Epithelial cell of esophagus (primary cell): ENCODE measurements at regions not wholly inside any gene's neighbourhood (a gene's known extent, or its start where the extent isn't known, plus 50 kb on each side); places are given as distances from the start of the nearest gene placed in this dataset.

ENCODE experiments used
- DNase-seq: peaks from one replicate; pipeline ENCODE4 v3.0.0; 2010; ENCODE audit warnings: low read depth
- H3K4me3 ChIP-seq: 2 replicates; pipeline ENCODE4 v1.5.1; 2011; ENCODE audit warnings: mild to moderate bottlenecking, low read length, control low read depth
- TF ChIP-seq, protein P1 (sequence below): IDR thresholded peaks from 2 replicates; pipeline ENCODE4 v1.5.1; 2011; ENCODE audit warnings: low read depth, mild to moderate bottlenecking, low read length, control low read depth, inconsistent platforms; ENCODE audit not compliant: insufficient read depth; ENCODE audit errors: missing control alignments

DNA sequence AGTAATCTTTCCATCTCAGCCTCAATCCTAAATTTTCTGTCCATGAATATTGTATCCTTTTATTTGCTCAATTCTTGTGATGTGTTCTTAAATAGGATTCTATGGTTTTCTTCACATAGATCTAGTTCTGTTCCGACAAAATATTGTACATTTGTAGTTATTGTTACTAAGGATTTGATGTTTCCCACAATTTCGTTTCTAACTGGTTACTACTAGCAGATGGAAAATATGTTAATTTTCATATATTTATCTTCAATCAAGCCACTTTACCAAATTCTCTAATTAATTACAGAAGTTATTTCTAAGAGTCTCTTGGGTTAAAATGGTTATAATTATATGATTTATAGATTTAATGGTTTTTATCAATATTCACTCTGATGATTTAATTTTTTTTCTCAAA lies 60.3 kb downstream of the SEC61B start:
- TF ChIP-seq, protein P1, sequence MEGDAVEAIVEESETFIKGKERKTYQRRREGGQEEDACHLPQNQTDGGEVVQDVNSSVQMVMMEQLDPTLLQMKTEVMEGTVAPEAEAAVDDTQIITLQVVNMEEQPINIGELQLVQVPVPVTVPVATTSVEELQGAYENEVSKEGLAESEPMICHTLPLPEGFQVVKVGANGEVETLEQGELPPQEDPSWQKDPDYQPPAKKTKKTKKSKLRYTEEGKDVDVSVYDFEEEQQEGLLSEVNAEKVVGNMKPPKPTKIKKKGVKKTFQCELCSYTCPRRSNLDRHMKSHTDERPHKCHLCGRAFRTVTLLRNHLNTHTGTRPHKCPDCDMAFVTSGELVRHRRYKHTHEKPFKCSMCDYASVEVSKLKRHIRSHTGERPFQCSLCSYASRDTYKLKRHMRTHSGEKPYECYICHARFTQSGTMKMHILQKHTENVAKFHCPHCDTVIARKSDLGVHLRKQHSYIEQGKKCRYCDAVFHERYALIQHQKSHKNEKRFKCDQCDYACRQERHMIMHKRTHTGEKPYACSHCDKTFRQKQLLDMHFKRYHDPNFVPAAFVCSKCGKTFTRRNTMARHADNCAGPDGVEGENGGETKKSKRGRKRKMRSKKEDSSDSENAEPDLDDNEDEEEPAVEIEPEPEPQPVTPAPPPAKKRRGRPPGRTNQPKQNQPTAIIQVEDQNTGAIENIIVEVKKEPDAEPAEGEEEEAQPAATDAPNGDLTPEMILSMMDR, result no peak
- no peak for DNase-seq
- no peak overlapping the region for H3K4me3 ChIP-seq

DNA sequence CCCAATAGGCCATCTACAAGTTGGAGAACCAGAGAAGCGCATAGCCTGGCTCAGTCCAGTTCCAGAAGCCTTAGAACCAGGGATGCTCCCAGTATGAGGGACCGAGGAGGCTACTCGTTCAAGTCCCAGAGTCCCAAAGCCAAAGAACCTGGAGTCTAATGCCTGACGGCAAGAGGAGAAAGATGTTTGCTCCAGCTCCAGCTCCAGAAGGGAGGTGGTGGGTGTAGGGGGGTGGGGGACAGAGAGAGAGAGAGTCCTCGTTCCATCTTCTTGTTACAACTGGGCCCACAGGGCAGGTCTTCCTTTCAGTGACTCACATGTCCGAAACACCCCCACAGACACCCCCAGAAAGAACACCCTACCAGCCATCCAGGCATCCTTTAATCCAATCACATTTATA lies 63.9 kb downstream of the SEC61B start:
- DNase-seq, result no peak
- H3K4me3 ChIP-seq, result no peak overlapping the region
- TF ChIP-seq, protein P1, result no peak

DNA sequence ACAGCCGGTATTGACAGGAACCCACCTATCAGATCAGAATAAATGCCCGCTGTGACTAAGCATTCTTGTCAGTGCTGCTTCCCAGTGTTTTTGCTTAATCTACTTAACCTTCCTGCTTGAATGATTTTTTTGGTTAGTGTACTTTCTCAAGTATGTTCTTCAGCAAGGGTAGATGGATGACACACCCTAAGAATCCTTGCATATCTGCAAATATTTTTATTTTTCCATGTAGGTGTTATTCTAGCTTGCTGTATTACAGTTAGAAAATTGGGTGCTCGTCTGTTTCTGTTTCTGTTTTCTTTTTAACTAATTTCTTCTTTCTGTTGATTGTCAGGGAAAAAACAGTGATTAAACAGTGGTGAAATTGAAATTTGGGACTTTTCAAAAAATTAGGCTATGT lies 64.5 kb downstream of the SEC61B start:
- TF ChIP-seq, protein P1, result no peak
- no peak for DNase-seq
- no peak overlapping the region for H3K4me3 ChIP-seq

DNA sequence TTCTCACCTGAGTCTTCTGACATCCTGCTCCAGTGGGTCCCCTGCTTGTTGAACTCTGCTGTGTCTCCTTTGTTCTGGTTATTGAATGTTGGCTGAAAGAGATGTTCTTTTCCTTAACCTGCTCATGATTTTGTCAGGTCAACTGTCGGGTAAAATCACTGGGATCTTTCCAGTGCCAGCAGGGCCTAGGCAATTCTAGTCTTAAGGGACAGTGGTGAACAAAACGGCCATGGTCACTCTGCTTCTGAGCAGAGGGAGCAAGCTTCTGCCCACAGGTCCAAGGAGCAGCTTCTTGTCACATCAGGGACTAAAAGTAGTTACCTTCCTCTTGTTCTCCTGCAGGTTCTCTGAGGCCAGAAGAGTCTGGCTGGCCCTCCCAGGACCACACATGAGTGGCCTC lies 65.6 kb downstream of the SEC61B start:
- TF ChIP-seq, protein P1, result no peak
- no peak for DNase-seq
- H3K4me3 ChIP-seq, result no peak overlapping the region

DNA sequence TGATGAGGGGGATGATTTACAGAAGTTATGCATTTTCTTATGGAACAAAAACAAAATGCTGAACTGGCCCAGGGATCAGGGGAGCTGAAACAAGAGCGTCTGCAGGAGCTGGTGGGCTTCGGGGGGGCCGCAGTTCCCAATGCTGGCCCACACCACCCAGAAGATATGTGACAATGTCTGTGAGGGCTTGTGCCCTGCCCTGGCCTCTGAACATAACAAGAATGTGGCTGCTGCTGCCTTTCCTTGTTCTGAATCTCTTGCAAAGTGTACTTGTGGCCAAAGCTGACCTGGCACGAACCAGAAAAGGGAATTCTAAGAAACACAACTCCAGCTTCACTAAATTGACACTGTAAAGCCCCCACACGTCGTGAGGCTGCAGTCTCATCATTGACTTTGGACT lies 66.7 kb downstream of the SEC61B start:
- TF ChIP-seq, protein P1, result no peak
- no peak overlapping the region for H3K4me3 ChIP-seq
- DNase-seq, result no peak

DNA sequence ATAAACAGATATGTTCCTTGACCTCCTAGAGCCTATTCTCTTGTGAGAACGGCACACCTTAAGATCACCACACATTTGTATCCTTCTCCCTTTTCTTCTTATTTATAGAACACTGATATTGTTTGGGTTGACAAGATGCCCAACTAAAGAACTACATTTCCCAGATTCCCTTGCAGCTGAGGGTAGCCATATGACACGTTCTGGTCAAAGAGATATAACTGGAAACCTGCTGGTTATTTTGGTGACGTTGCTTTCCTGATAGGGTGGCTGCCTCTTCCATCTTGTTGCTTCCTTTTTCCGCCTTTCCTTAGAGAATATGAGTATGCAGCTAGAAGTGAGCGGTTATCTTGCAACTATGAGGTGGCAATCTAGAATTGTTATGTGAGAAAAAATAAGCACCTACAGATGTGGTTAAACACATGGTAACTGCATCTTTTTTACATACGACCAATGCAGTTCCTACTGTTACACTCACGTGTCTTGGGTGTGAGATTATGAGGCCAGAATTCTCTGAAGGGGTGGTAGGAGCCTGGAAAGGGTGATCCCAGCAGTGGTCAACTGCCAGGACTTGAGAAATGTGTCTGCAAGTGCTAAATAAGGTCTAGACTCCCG lies 72.9 kb downstream of the SEC61B start:
- TF ChIP-seq, protein P1, result no peak
- H3K4me3 ChIP-seq, result no peak overlapping the region
- no peak for DNase-seq

DNA sequence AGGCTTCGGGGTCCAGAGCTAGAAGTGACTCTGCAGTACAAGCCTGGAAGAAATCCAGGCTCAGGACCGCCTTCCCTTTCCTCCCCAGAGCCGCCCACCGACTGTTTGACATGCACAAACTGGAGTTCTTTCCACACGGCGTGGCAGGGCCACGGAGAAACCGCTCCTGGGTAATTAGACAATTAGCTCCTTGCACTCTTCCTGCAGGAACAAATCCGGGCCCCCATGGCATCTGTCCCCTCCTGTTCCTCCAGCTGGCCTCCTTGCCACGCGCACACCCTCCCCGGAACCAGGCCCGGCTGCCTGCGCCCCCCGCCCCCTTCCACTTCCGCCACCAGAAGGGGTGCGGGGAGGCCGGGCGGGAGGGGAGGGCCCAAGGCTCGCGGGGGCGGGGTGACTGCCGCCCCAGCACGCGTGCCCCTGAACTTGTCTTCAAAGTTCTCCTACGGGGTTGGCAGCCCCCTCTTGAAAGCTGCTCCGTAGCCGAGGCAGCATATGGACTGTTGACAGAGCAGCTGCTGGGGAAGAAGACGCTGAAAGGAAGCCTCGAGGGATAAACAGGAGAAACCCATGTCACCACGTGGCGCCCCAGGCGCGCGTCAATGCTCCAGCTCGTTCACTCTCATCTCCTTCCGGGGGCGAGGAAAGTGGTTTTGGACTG lies 74.3 kb downstream of the SEC61B start:
- no peak overlapping the region for H3K4me3 ChIP-seq
- no peak for DNase-seq
- TF ChIP-seq, protein P1, result no peak
